ENCODE measurements at regions not wholly inside any gene's neighbourhood (a gene's known extent, or its start where the extent isn't known, plus 50 kb on each side); places are given as distances from the start of the nearest gene placed in this dataset.

DNA sequence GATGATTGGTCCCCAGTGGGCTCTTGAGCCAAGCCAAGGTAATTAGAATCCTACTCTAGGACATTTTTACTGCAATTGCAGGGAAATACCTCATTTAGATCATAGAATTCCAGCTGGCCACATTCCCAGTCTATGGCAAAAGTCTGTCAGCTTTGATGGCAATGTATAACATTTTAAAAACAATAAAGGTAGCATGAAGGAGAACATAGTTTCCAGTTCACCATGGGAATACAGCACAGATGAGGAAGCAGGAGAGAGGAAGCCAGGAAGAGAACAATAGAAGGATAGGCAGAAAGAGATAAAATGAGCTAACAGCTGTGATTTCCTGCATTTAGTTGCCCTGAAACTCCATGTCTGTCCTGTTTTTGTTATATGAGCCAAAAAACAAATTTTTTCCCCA lies 897.3 kb upstream of the DDX18 start (continued):
- TF ChIP-seq, protein P1, sequence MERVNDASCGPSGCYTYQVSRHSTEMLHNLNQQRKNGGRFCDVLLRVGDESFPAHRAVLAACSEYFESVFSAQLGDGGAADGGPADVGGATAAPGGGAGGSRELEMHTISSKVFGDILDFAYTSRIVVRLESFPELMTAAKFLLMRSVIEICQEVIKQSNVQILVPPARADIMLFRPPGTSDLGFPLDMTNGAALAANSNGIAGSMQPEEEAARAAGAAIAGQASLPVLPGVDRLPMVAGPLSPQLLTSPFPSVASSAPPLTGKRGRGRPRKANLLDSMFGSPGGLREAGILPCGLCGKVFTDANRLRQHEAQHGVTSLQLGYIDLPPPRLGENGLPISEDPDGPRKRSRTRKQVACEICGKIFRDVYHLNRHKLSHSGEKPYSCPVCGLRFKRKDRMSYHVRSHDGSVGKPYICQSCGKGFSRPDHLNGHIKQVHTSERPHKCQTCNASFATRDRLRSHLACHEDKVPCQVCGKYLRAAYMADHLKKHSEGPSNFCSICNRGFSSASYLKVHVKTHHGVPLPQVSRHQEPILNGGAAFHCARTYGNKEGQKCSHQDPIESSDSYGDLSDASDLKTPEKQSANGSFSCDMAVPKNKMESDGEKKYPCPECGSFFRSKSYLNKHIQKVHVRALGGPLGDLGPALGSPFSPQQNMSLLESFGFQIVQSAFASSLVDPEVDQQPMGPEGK (CRISPR knock-in tag; IDR thresholded peaks at IDR 0.05; ENCODE audit: borderline replicate concordance) = no peak
- TF ChIP-seq, protein P2, sequence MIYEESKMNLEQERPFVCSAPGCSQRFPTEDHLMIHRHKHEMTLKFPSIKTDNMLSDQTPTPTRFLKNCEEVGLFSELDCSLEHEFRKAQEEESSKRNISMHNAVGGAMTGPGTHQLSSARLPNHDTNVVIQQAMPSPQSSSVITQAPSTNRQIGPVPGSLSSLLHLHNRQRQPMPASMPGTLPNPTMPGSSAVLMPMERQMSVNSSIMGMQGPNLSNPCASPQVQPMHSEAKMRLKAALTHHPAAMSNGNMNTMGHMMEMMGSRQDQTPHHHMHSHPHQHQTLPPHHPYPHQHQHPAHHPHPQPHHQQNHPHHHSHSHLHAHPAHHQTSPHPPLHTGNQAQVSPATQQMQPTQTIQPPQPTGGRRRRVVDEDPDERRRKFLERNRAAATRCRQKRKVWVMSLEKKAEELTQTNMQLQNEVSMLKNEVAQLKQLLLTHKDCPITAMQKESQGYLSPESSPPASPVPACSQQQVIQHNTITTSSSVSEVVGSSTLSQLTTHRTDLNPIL (CRISPR knock-in tag; IDR thresholded peaks at IDR 0.05; ENCODE audit: low read depth) = no peak
- TF ChIP-seq BACH2 (CRISPR knock-in tag; IDR thresholded peaks at IDR 0.05; ENCODE audit: borderline replicate concordance) (no peak), ZNF70 (CRISPR knock-in tag; IDR thresholded peaks at IDR 0.05) (no peak)

DNA sequence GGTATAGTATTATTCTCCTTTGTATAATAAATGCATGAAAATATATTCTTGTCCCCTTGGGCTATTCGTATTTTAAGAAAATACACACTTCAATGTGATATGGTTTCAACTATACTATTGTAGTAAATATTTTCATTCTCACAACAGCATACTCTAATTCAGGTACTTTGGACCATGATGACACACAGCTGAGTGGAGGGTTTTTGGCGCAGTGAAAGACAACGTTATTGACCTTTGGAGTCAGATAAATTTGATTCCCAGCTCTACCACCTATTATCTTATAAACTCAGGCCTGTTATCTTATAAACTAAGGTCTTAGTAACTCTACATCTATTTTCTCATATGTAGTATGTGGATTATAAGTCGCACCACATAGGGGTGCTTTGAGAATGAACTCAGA lies 895.9 kb upstream of the DDX18 start:
- ATAC-seq = no peak
- TF ChIP-seq GLIS3 (CRISPR knock-in tag; IDR thresholded peaks at IDR 0.05) (no peak), PPARA (CRISPR knock-in tag; IDR thresholded peaks at IDR 0.05; ENCODE audit: borderline replicate concordance) (no peak), TCF4 (CRISPR knock-in tag; IDR thresholded peaks at IDR 0.05; ENCODE audit: borderline replicate concordance) (no peak), ZNF565 (CRISPR knock-in tag; conservative IDR thresholded peaks at IDR 0.05; ENCODE audit: low read depth) (no peak), ZFP3 (CRISPR knock-in tag; IDR thresholded peaks at IDR 0.05) (no peak), ESRRG (CRISPR knock-in tag; IDR thresholded peaks at IDR 0.05) (no peak), SNAI2 (CRISPR knock-in tag; IDR thresholded peaks at IDR 0.05) (no peak), ZNF70 (CRISPR knock-in tag; IDR thresholded peaks at IDR 0.05) (no peak), ARNTL (CRISPR knock-in tag; IDR thresholded peaks at IDR 0.05; ENCODE audit: borderline replicate concordance, low read depth) (no peak), ISL1 (CRISPR knock-in tag; IDR thresholded peaks at IDR 0.05) (no peak), ZC3H10 (CRISPR knock-in tag; IDR thresholded peaks at IDR 0.05) (no peak)
- TF ChIP-seq, protein P2 (CRISPR knock-in tag; IDR thresholded peaks at IDR 0.05; ENCODE audit: low read depth) = no peak
- TF ChIP-seq, protein P1 (CRISPR knock-in tag; IDR thresholded peaks at IDR 0.05; ENCODE audit: borderline replicate concordance) = no peak
- TF ChIP-seq, protein P3, sequence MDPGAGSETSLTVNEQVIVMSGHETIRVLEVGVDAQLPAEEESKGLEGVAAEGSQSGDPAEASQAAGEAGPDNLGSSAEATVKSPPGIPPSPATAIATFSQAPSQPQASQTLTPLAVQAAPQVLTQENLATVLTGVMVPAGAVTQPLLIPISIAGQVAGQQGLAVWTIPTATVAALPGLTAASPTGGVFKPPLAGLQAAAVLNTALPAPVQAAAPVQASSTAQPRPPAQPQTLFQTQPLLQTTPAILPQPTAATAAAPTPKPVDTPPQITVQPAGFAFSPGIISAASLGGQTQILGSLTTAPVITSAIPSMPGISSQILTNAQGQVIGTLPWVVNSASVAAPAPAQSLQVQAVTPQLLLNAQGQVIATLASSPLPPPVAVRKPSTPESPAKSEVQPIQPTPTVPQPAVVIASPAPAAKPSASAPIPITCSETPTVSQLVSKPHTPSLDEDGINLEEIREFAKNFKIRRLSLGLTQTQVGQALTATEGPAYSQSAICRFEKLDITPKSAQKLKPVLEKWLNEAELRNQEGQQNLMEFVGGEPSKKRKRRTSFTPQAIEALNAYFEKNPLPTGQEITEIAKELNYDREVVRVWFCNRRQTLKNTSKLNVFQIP (CRISPR knock-in tag; IDR thresholded peaks at IDR 0.05; ENCODE audit: borderline replicate concordance, low read depth) = no peak
- TF ChIP-seq, protein P4, sequence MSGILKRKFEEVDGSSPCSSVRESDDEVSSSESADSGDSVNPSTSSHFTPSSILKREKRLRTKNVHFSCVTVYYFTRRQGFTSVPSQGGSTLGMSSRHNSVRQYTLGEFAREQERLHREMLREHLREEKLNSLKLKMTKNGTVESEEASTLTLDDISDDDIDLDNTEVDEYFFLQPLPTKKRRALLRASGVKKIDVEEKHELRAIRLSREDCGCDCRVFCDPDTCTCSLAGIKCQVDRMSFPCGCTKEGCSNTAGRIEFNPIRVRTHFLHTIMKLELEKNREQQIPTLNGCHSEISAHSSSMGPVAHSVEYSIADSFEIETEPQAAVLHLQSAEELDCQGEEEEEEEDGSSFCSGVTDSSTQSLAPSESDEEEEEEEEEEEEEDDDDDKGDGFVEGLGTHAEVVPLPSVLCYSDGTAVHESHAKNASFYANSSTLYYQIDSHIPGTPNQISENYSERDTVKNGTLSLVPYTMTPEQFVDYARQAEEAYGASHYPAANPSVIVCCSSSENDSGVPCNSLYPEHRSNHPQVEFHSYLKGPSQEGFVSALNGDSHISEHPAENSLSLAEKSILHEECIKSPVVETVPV (CRISPR knock-in tag; IDR thresholded peaks at IDR 0.05) = no peak

DNA sequence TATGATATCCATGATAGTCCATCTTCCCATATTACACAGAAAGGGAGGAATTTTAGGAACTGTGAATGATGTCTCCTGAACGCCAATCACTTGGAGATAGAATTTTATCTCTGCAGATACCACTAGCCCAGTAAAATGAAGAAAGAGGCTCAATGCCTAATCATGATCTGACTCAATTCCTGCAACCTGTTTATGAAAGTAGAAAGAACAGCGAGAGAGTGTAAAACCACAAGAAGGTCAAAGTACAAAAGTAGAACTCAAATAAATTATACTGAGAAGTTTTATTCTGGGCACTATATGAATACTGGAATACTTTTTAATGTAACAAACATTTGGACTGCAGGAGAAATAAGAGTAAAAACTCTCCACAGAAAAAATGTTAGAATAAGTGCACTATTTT lies 892.1 kb upstream of the DDX18 start:
- ATAC-seq = no peak
- TF ChIP-seq, protein P4 (CRISPR knock-in tag; IDR thresholded peaks at IDR 0.05) = no peak

DNA sequence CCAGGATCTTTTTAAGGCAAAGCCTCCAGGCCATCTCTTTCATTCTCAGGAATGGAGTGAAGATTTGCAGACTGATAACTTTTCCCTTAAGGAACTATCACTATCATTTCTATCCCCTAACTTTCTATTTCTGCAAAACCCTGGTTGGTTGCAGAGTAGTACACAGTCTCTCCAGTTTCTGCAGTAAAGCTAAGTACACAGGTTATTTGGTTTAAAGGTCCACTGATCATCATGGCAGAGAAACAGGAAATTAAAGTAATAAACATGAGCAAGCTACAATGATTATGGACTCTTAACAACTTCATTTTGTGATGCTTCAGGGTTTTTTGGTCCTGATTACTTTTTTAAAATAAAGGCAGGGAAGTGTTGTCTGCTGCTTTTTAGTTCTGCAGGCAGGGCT lies 890.0 kb upstream of the DDX18 start:
- no peak for ATAC-seq
- TF ChIP-seq SNAI2 (CRISPR knock-in tag; IDR thresholded peaks at IDR 0.05) (no peak), ZFP30 (CRISPR knock-in tag; IDR thresholded peaks at IDR 0.05) (no peak), ZNF70 (CRISPR knock-in tag; IDR thresholded peaks at IDR 0.05) (no peak), ZNF8 (CRISPR knock-in tag; IDR thresholded peaks at IDR 0.05) (no peak), ZFP3 (CRISPR knock-in tag; IDR thresholded peaks at IDR 0.05) (no peak), TCF4 (CRISPR knock-in tag; IDR thresholded peaks at IDR 0.05; ENCODE audit: borderline replicate concordance) (no peak), RARB (CRISPR knock-in tag; IDR thresholded peaks at IDR 0.05) (no peak), OSR1 (CRISPR knock-in tag; IDR thresholded peaks at IDR 0.05) (no peak)
- TF ChIP-seq, protein P3 (CRISPR knock-in tag; IDR thresholded peaks at IDR 0.05; ENCODE audit: borderline replicate concordance, low read depth) = no peak
- TF ChIP-seq, protein P1 (CRISPR knock-in tag; IDR thresholded peaks at IDR 0.05; ENCODE audit: borderline replicate concordance) = no peak
